Stomach (tissue), 8 donors: ENCODE measurements at regions not wholly inside any gene's neighbourhood (a gene's known extent, or its start where the extent isn't known, plus 50 kb on each side); places are given as distances from the start of the nearest gene placed in this dataset.

Experiments
- DNase-seq, 2 donors: peaks; one replicate each; pipeline versions ENCODE4 v3.0.0 to v3.0.0-alpha.2; 2013 to 2019
- H3K27ac ChIP-seq, 5 donors: fragments of 200-600 bp in 4 of 5; sonication (generic) in 4 of 5; one replicate each; pipeline ENCODE4 v1.5.1; 2013 to 2019; ENCODE audit warnings: mild to moderate bottlenecking in 1 of 5, moderate library complexity in 1 of 5
- H3K27me3 ChIP-seq, 3 donors: fragments of 200-600 bp; sonication (generic); one replicate each; pipeline ENCODE4 v1.5.1; 2017 to 2019; ENCODE audit warnings: mixed run types in 1 of 3
- H3K36me3 ChIP-seq, 4 donors: fragments of 200-600 bp; sonication (generic); 1 replicate in 3 of 4; 2 replicates in 1 of 4; pipeline ENCODE4 v1.5.1; 2016 to 2019
- H3K4me1 ChIP-seq, 4 donors: fragments of 200-600 bp; sonication (generic); one replicate each; pipeline ENCODE4 v1.5.1; 2016 to 2019
- H3K4me3 ChIP-seq, 4 donors: fragments of 200-600 bp; sonication (generic) in 3 of 4; one replicate each; pipeline ENCODE4 v1.5.1; 2016 to 2019; ENCODE audit warnings: mild to moderate bottlenecking in 1 of 4
- H3K9me3 ChIP-seq, 4 donors: fragments of 200-600 bp; sonication (generic); one replicate each; pipeline ENCODE4 v1.5.1; 2016 to 2019
- CTCF ChIP-seq, 7 experiments: fragments of 450-650 bp in 4 of 7; fragments of 200-600 bp in 3 of 7; sonication (generic) in 3 of 7; IDR thresholded peaks; one replicate each; pipeline ENCODE4 v1.5.1; 2016 to 2019; ENCODE audit warnings: antibody characterized with exemption in 7 of 7, control low read depth in 2 of 7, mild to moderate bottlenecking in 1 of 7
- EP300 ChIP-seq: sonication (generic); formaldehyde crosslinking; IDR thresholded peaks from one replicate; pipeline ENCODE4 v1.6.1; 2017; ENCODE audit warnings: antibody characterized with exemption
- POLR2A ChIP-seq, 4 donors: fragments of 450-650 bp; IDR thresholded peaks; one replicate each; pipeline ENCODE4 v1.6.1; 2016; ENCODE audit warnings: antibody characterized with exemption in 4 of 4, control low read depth in 2 of 4, mild to moderate bottlenecking in 1 of 4, moderate library complexity in 1 of 4
- POLR2AphosphoS5 ChIP-seq, 3 donors: sonication (generic); formaldehyde crosslinking; IDR thresholded peaks; one replicate each; pipeline ENCODE4 v1.6.1; 2016; ENCODE audit warnings: antibody characterized with exemption in 3 of 3
- WGBS, 5 donors: extraction: QIAGEN DNeasy Blood & Tissue Kit in 3 of 5; methylation state at CpG; one replicate each; pipeline versions ENCODE4 v1.1.5 to v1.1.7; 2013 to 2018; 5-methylcytosine and 5-hydroxymethylcytosine counted together
- intact Hi-C: fragments of 100-400 bp; cut with DNase I; formaldehyde crosslinking; loops from one replicate; pipeline ENCODE4 v1.15.1; 2023; ENCODE audit warnings: low total_unique reads
- donor health status: healthy with polysubstance abuse.
- donor health status: Bipolar disorder and iron deficiency.
- donor health status: healthy.

GRCh38 chr4:107518076-107518475 lies 202.0 kb downstream of the PAPSS1 start:
- Histone ChIP-seq H3K9me3 (peaks cover 0 to 13% (median 9%) of the 10 kb centered on the region in 4 donors), H3K27ac (no peak overlapping the region), H3K27me3 (no peaks in the 10 kb centered on the region), H3K4me3 (no peak overlapping the region), H3K4me1 (no peaks in the 10 kb centered on the region), H3K36me3 (no peaks in the 10 kb centered on the region)
- TF ChIP-seq POLR2A (IDR thresholded peaks at IDR 0.05) (no peak), POLR2AphosphoS5 (IDR thresholded peaks at IDR 0.05) (no peak), CTCF (IDR thresholded peaks at IDR 0.05) (no peak), EP300 (no peak)
- WGBS, 5 donors = 44 to 72% (median 56%) methylated on average over 1 of the region's 1 CpG
- no peak for DNase-seq
- intact Hi-C loops = no loop called here

- H3K4me1 ChIP-seq = no peaks in the 10 kb centered on the region
- no peak for DNase-seq
- no peak overlapping the region for H3K4me3 ChIP-seq
- peaks cover 0 to 13% (median 9%) of the 10 kb centered on the region in 4 donors for H3K9me3 ChIP-seq
- TF ChIP-seq POLR2A (IDR thresholded peaks at IDR 0.05) (no peak), EP300 (no peak), CTCF (IDR thresholded peaks at IDR 0.05) (no peak), POLR2AphosphoS5 (IDR thresholded peaks at IDR 0.05) (no peak)
- intact Hi-C loops = no loop called here
- no peak overlapping the region for H3K27ac ChIP-seq
- no peaks in the 10 kb centered on the region for H3K36me3 ChIP-seq
- no peaks in the 10 kb centered on the region for H3K27me3 ChIP-seq
Measured at GRCh38 chr4:107512549-107512948, 207.5 kb downstream of the PAPSS1 start.

GRCh38 chr4:107509615-107510014 lies 210.4 kb downstream of the PAPSS1 start:
- Histone ChIP-seq H3K27me3 (no peaks in the 10 kb centered on the region), H3K36me3 (no peaks in the 10 kb centered on the region), H3K4me1 (no peaks in the 10 kb centered on the region), H3K27ac (no peak overlapping the region), H3K9me3 (no peaks in the 10 kb centered on the region), H3K4me3 (no peak overlapping the region)
- no peak for TF ChIP-seq EP300
- TF ChIP-seq CTCF (IDR thresholded peaks at IDR 0.05) = no peak
- no peak for DNase-seq
- intact Hi-C loops = no loop called here

GRCh38 chr4:107500551-107500950 lies 219.5 kb downstream of the PAPSS1 start:
- intact Hi-C loops = no loop called here
- Histone ChIP-seq H3K36me3 (no peaks in the 10 kb centered on the region), H3K27ac (no peak overlapping the region), H3K27me3 (no peaks in the 10 kb centered on the region), H3K4me3 (no peak overlapping the region), H3K9me3 (peaks cover 0 to 8% (median 0%) of the 10 kb centered on the region in 4 donors), H3K4me1 (no peaks in the 10 kb centered on the region)
- no peak for DNase-seq
- WGBS, 5 donors = 81 to 86% (median 85%) methylated on average over 3 of the region's 3 CpGs
- TF ChIP-seq POLR2AphosphoS5 (IDR thresholded peaks at IDR 0.05) (no peak), POLR2A (IDR thresholded peaks at IDR 0.05) (no peak), EP300 (no peak), CTCF (IDR thresholded peaks at IDR 0.05) (no peak)

- Histone ChIP-seq H3K27ac (no peak overlapping the region), H3K4me1 (no peaks in the 10 kb centered on the region), H3K27me3 (no peaks in the 10 kb centered on the region), H3K4me3 (no peak overlapping the region), H3K36me3 (no peaks in the 10 kb centered on the region), H3K9me3 (peaks cover 0 to 5% (median 0%) of the 10 kb centered on the region in 4 donors)
- no peak for DNase-seq
- 48 to 96% (median 88%) methylated on average over 2 of the region's 2 CpGs for WGBS, 5 donors
- intact Hi-C loops = no loop called here
- TF ChIP-seq POLR2AphosphoS5 (IDR thresholded peaks at IDR 0.05) (no peak), CTCF (IDR thresholded peaks at IDR 0.05) (no peak), EP300 (no peak), POLR2A (IDR thresholded peaks at IDR 0.05) (no peak)
Measured at GRCh38 chr4:107497054-107497453, 223.0 kb downstream of the PAPSS1 start.
